ENCODE measurements at regions not wholly inside any gene's neighbourhood (a gene's known extent, or its start where the extent isn't known, plus 50 kb on each side); places are given as distances from the start of the nearest gene placed in this dataset.
A peak's percentile ranks its signal among the peaks of the same experiment; 100 is the strongest.

DNA sequence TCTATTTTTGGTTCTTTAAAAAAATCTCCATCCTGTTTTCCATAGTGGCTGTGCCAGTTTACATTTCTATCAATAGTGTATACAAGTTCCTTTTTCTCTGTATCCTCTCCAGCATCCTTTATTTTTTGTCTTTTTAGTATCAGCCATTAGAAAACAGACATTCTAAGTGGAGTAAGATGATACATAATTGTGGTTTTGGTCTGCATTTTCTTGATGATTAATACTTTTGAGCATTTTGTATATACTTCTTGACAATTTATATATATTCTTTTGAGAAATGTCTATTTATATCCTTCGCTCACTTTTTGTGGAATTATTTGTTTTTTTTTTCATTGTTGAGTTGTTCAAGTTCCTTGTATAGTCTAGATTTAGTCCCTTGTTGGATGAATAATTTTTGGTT lies 382.2 kb upstream of the SPOCK3 start:
- FAIRE-seq, result no peak
- ATAC-seq, result no peak
- no peak overlapping the region for H3K4me2 ChIP-seq
- no peaks in the 10 kb centered on the region for H3K9me3 ChIP-seq
- CTCF ChIA-PET, result no interaction called here
- POLR2A ChIA-PET, result no interaction called here
- TF ChIP-seq SREBF2 (IDR thresholded peaks at IDR 0.05) (no peak), CEBPB (IDR thresholded peaks at IDR 0.05) (no peak), NPAS2 (CRISPR knock-in tag; IDR thresholded peaks at IDR 0.05; ENCODE audit: borderline replicate concordance) (no peak)
- H3K4me3 ChIP-seq, result no peak overlapping the region
- DNase-seq (ENCODE audit: low read depth in 1 of 2, low spot score in 1 of 2), result no peak
- H3K27ac ChIP-seq, result no peak overlapping the region
- no peaks in the 10 kb centered on the region for H3K4me1 ChIP-seq
- WGBS (ENCODE audit: missing lambda C conversion rate), result 6% methylated on average over 1 of the region's 1 CpG

DNA sequence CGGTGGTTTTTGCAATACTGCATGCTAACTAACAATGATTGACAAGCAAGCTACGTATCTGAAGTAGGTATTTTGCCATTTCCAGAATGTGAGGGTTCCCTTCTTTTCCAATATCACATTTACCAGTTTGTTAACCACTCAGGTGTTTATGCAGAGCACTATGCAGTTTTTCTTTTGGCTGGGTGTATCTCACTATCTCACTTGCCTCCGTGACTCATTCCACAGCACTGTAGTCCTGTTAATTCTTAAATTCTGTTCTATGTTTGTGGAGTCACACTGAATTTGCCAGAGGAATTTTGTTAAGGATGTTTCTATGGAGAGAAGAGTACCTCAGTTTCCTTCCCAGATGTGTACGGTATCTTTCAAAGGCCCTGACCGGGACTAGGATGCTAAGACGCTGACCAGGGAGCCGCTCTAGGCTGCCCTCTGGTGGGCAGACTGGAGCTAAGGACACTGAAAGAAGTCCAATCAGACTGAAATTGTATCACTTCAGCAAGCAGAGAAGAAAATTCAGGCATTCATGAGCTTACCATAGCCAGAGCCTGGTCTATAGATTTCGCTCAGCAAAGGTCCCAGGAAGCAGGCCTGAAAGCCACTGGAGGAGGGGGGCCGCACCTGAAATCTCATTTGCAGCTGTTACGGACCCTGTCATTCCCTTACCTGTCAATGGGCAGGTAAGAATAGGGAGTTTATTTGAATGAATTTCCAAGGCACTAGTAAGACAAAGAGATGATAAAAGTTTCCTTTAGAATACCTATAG lies 388.4 kb upstream of the SPOCK3 start:
- TF ChIP-seq, protein P1, sequence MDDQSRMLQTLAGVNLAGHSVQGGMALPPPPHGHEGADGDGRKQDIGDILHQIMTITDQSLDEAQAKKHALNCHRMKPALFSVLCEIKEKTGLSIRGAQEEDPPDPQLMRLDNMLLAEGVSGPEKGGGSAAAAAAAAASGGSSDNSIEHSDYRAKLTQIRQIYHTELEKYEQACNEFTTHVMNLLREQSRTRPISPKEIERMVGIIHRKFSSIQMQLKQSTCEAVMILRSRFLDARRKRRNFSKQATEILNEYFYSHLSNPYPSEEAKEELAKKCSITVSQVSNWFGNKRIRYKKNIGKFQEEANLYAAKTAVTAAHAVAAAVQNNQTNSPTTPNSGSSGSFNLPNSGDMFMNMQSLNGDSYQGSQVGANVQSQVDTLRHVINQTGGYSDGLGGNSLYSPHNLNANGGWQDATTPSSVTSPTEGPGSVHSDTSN (IDR thresholded peaks at IDR 0.05), result no peak
- TF ChIP-seq EHF (CRISPR knock-in tag; IDR thresholded peaks at IDR 0.05) (no peak), RAD21 (conservative IDR thresholded peaks at IDR 0.05 in 1 of 2, IDR thresholded peaks at IDR 0.05 in 1 of 2) (peak; percentile 54 to 55), BHLHE40 (IDR thresholded peaks at IDR 0.05; ENCODE audit: low read depth, low read length) (no peak), SMC3 (IDR thresholded peaks at IDR 0.05) (peak; percentile 67)
- TF ChIP-seq, protein P2, sequence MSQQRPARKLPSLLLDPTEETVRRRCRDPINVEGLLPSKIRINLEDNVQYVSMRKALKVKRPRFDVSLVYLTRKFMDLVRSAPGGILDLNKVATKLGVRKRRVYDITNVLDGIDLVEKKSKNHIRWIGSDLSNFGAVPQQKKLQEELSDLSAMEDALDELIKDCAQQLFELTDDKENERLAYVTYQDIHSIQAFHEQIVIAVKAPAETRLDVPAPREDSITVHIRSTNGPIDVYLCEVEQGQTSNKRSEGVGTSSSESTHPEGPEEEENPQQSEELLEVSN (IDR thresholded peaks at IDR 0.05; ENCODE audit: borderline replicate concordance, low read depth), result no peak
- TF ChIP-seq, protein P3, sequence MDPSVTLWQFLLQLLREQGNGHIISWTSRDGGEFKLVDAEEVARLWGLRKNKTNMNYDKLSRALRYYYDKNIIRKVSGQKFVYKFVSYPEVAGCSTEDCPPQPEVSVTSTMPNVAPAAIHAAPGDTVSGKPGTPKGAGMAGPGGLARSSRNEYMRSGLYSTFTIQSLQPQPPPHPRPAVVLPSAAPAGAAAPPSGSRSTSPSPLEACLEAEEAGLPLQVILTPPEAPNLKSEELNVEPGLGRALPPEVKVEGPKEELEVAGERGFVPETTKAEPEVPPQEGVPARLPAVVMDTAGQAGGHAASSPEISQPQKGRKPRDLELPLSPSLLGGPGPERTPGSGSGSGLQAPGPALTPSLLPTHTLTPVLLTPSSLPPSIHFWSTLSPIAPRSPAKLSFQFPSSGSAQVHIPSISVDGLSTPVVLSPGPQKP (IDR thresholded peaks at IDR 0.05; ENCODE audit: low read depth, low read length), result no peak
- TF ChIP-seq, protein P4, sequence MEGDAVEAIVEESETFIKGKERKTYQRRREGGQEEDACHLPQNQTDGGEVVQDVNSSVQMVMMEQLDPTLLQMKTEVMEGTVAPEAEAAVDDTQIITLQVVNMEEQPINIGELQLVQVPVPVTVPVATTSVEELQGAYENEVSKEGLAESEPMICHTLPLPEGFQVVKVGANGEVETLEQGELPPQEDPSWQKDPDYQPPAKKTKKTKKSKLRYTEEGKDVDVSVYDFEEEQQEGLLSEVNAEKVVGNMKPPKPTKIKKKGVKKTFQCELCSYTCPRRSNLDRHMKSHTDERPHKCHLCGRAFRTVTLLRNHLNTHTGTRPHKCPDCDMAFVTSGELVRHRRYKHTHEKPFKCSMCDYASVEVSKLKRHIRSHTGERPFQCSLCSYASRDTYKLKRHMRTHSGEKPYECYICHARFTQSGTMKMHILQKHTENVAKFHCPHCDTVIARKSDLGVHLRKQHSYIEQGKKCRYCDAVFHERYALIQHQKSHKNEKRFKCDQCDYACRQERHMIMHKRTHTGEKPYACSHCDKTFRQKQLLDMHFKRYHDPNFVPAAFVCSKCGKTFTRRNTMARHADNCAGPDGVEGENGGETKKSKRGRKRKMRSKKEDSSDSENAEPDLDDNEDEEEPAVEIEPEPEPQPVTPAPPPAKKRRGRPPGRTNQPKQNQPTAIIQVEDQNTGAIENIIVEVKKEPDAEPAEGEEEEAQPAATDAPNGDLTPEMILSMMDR (IDR thresholded peaks at IDR 0.05), result peak; percentile 57
- DNase-seq (ENCODE audit: low read depth in 1 of 2, low spot score in 1 of 2) (peak; percentile 29 to 45), ATAC-seq (peak; percentile 80 to 89), FAIRE-seq (no peak)
- H3K4me2 ChIP-seq, result no peak overlapping the region
- no peak overlapping the region for H3K27ac ChIP-seq
- no peaks in the 10 kb centered on the region for H3K9me3 ChIP-seq
- ChIA-PET CTCF (interaction anchor here (0.7 to 1.1 kb wide), 3 partner anchors 25 to 51 kb away, joined by 3 read pairs; no protein-coding TSS in a partner anchor), POLR2A (no interaction called here)
- H3K4me3 ChIP-seq, result no peak overlapping the region
- WGBS (ENCODE audit: missing lambda C conversion rate), result 58% methylated on average over 7 of the region's 10 CpGs
- H3K4me1 ChIP-seq, result no peaks in the 10 kb centered on the region

DNA sequence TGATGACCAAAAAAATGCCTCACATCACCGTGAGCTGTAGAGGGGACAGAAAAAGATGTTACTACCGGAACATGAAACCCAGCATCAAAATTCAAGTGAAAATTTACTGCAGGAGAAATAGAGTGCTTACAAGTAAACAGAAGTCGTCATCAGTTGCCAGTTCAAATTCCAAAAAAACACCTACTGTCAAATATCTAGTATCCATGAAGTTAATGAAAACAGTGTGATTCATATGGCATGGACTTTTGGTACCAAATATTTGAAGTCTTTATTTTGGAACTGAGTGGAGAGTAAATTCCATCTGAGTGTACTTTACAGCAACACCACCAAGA lies 388.9 kb upstream of the SPOCK3 start:
- ATAC-seq (no peak), DNase-seq (ENCODE audit: low read depth in 1 of 2, low spot score in 1 of 2) (no peak), FAIRE-seq (no peak)
- Histone ChIP-seq H3K9me3 (no peaks in the 10 kb centered on the region), H3K27ac (no peak overlapping the region), H3K4me1 (no peaks in the 10 kb centered on the region), H3K4me2 (no peak overlapping the region), H3K4me3 (no peak overlapping the region)
- TF ChIP-seq FOXS1 (CRISPR knock-in tag; IDR thresholded peaks at IDR 0.05), result no peak
- no peak for TF ChIP-seq HOXB13 (CRISPR knock-in tag; IDR thresholded peaks at IDR 0.05; ENCODE audit: low read depth)
- no peak for TF ChIP-seq RNF2 (IDR thresholded peaks at IDR 0.05; ENCODE audit: borderline replicate concordance, low read depth)
- no peak for TF ChIP-seq ESRRA (IDR thresholded peaks at IDR 0.05; ENCODE audit: borderline replicate concordance, low read length)
- no peak for TF ChIP-seq SREBF2 (IDR thresholded peaks at IDR 0.05)
- WGBS (ENCODE audit: missing lambda C conversion rate), result 42% methylated on average over 3 of the region's 3 CpGs
- ChIA-PET CTCF (interaction anchor here (0.7 to 1.1 kb wide), 3 partner anchors 25 to 51 kb away, joined by 3 read pairs; no protein-coding TSS in a partner anchor), POLR2A (no interaction called here)

Measured in A549 (cell line).